Mesendoderm (in vitro differentiated cells): ENCODE measurements at regions not wholly inside any gene's neighbourhood (a gene's known extent, or its start where the extent isn't known, plus 50 kb on each side); places are given as distances from the start of the nearest gene placed in this dataset.

Experiments
- DNase-seq: peaks from one replicate; pipeline ENCODE4 v3.0.0; 2013
- H2AK5ac ChIP-seq: 2 replicates; pipeline ENCODE4 v1.6.1; 2013; ENCODE audit warnings: low read length, inconsistent platforms
- H2BK120ac ChIP-seq: 2 replicates; pipeline ENCODE4 v1.6.1; 2013; ENCODE audit warnings: low read depth, mild to moderate bottlenecking, low read length, moderate library complexity, mixed read lengths
- H2BK15ac ChIP-seq: replicated peaks from 2 replicates; pipeline ENCODE4 v1.6.1; 2013; ENCODE audit warnings: low read depth, mild to moderate bottlenecking, moderate library complexity
- H2BK5ac ChIP-seq: 2 replicates; pipeline ENCODE4 v1.6.1; 2013; ENCODE audit warnings: low read length, inconsistent platforms
- H3K18ac ChIP-seq: 2 replicates; pipeline ENCODE4 v1.6.1; 2013; ENCODE audit warnings: mild to moderate bottlenecking, low read length, mixed read lengths
- H3K23ac ChIP-seq: one replicate; pipeline ENCODE4 v1.6.1; 2013; ENCODE audit warnings: low read length
- H3K27ac ChIP-seq: 2 replicates; pipeline ENCODE4 v1.5.1; 2013; ENCODE audit warnings: low read depth, mild to moderate bottlenecking, inconsistent platforms, low read length, moderate library complexity
- H3K27me3 ChIP-seq: 2 replicates; pipeline ENCODE4 v1.6.1; 2013; ENCODE audit warnings: low read length, control low read depth, mild to moderate bottlenecking, inconsistent platforms; ENCODE audit not compliant: insufficient read depth, poor library complexity
- H3K36me3 ChIP-seq: 2 replicates; pipeline ENCODE4 v1.6.1; 2013; ENCODE audit warnings: low read length, inconsistent platforms; ENCODE audit not compliant: control insufficient read depth, insufficient read depth
- H3K4ac ChIP-seq: one replicate; pipeline ENCODE4 v1.6.1; 2013; ENCODE audit warnings: low read depth, mild to moderate bottlenecking, low read length, moderate library complexity
- H3K4me1 ChIP-seq: 2 replicates; pipeline ENCODE4 v1.6.1; 2013; ENCODE audit warnings: low read depth, low read length, inconsistent platforms; ENCODE audit not compliant: control insufficient read depth
- H3K4me2 ChIP-seq: 2 replicates; pipeline ENCODE4 v1.6.1; 2013; ENCODE audit warnings: low read length
- H3K4me3 ChIP-seq: 2 replicates; pipeline ENCODE4 v1.5.1; 2013; ENCODE audit warnings: mild to moderate bottlenecking, low read length
- H3K56ac ChIP-seq: one replicate; pipeline ENCODE4 v1.6.1; 2013; ENCODE audit warnings: low read length
- H3K79me1 ChIP-seq: 2 replicates; pipeline ENCODE4 v1.6.1; 2013; ENCODE audit warnings: low read length, inconsistent platforms
- H3K79me2 ChIP-seq: 2 replicates; pipeline ENCODE4 v1.6.1; 2013; ENCODE audit warnings: mild to moderate bottlenecking, low read length; ENCODE audit not compliant: control insufficient read depth, insufficient read depth
- H3K9ac ChIP-seq: 2 replicates; pipeline ENCODE4 v1.6.1; 2013; ENCODE audit warnings: low read length, inconsistent platforms
- H4K5ac ChIP-seq: one replicate; pipeline ENCODE4 v1.6.1; 2013; ENCODE audit warnings: low read length
- H4K8ac ChIP-seq: one replicate; pipeline ENCODE4 v1.6.1; 2013; ENCODE audit warnings: low read depth, mild to moderate bottlenecking, control low read depth, low read length, moderate library complexity
- WGBS: extraction: QIAGEN DNeasy Blood & Tissue Kit; methylation state at CpG from one replicate; pipeline ENCODE4 v1.1.7; 2013; ENCODE audit warnings: low lambda C conversion rate, missing lambda C conversion rate; ENCODE audit not compliant: insufficient coverage; ENCODE audit errors: extremely low coverage; 5-methylcytosine and 5-hydroxymethylcytosine counted together

GRCh38 chr1:55412060-55412459, 196.9 kb upstream of the USP24 start:
- Histone ChIP-seq H3K4ac (no peak overlapping the region), H3K79me2 (no peaks in the 10 kb centered on the region), H3K36me3 (no peaks in the 10 kb centered on the region), H4K8ac (no peak overlapping the region), H3K18ac (no peak overlapping the region), H3K23ac (no peak overlapping the region), H2AK5ac (no peak overlapping the region), H3K27ac (no peak overlapping the region), H3K79me1 (no peaks in the 10 kb centered on the region), H4K5ac (no peak overlapping the region), H2BK5ac (no peak overlapping the region), H3K27me3 (no peaks in the 10 kb centered on the region), H3K4me1 (no peaks in the 10 kb centered on the region), H3K4me2 (no peak overlapping the region), H3K9ac (no peak overlapping the region), H2BK15ac (no peak overlapping the region), H3K56ac (no peak overlapping the region), H3K4me3 (no peak overlapping the region), H2BK120ac (no peak overlapping the region)
- WGBS, result no CpG with 5 or more reads among the region's 2 CpGs
- no peak for DNase-seq

- Histone ChIP-seq H4K5ac (no peak overlapping the region), H3K4me1 (no peaks in the 10 kb centered on the region), H2BK15ac (no peak overlapping the region), H4K8ac (no peak overlapping the region), H3K9ac (no peak overlapping the region), H2BK5ac (no peak overlapping the region), H3K4ac (no peak overlapping the region), H2AK5ac (no peak overlapping the region), H3K36me3 (no peaks in the 10 kb centered on the region), H3K4me2 (no peak overlapping the region), H3K4me3 (no peak overlapping the region), H3K79me2 (no peaks in the 10 kb centered on the region), H3K27me3 (no peaks in the 10 kb centered on the region), H3K56ac (no peak overlapping the region), H3K18ac (no peak overlapping the region), H2BK120ac (no peak overlapping the region), H3K79me1 (no peaks in the 10 kb centered on the region), H3K23ac (no peak overlapping the region), H3K27ac (no peak overlapping the region)
- WGBS, result no CpG with 5 or more reads among the region's 2 CpGs
- no peak for DNase-seq
Observed at GRCh38 chr1:55402671-55403464, 187.7 kb upstream of the USP24 start.

- WGBS, result no CpG with 5 or more reads among the region's 3 CpGs
- no peaks in the 10 kb centered on the region for H3K79me2 ChIP-seq
Observed at GRCh38 chr1:55402142-55402541, 187.0 kb upstream of the USP24 start.

GRCh38 chr1:55400508-55400907, 185.3 kb upstream of the USP24 start:
- H2BK5ac ChIP-seq, result no peak overlapping the region
- no peak overlapping the region for H3K23ac ChIP-seq
- DNase-seq, result no peak
- H2AK5ac ChIP-seq, result no peak overlapping the region
- H3K27ac ChIP-seq, result no peak overlapping the region
- no peak overlapping the region for H4K8ac ChIP-seq
- no peak overlapping the region for H3K4me3 ChIP-seq
- H4K5ac ChIP-seq, result no peak overlapping the region
- no peak overlapping the region for H2BK15ac ChIP-seq
- no CpG with 5 or more reads among the region's 8 CpGs for whole genome bisulfite sequencing
- H3K4ac ChIP-seq, result no peak overlapping the region
- no peaks in the 10 kb centered on the region for H3K36me3 ChIP-seq
- H2BK120ac ChIP-seq, result no peak overlapping the region
- no peaks in the 10 kb centered on the region for H3K79me2 ChIP-seq
- no peak overlapping the region for H3K56ac ChIP-seq
- H3K27me3 ChIP-seq, result no peaks in the 10 kb centered on the region
- H3K9ac ChIP-seq, result no peak overlapping the region
- H3K4me1 ChIP-seq, result no peaks in the 10 kb centered on the region
- H3K79me1 ChIP-seq, result no peaks in the 10 kb centered on the region
- no peak overlapping the region for H3K4me2 ChIP-seq
- no peak overlapping the region for H3K18ac ChIP-seq

More at GRCh38 chr1:55402142-55402541, 187.0 kb upstream of the USP24 start:
- no peak overlapping the region for H3K9ac ChIP-seq
- H3K4ac ChIP-seq, result no peak overlapping the region
- H3K79me1 ChIP-seq, result no peaks in the 10 kb centered on the region
- no peak overlapping the region for H3K4me2 ChIP-seq
- no peak overlapping the region for H3K56ac ChIP-seq
- H4K8ac ChIP-seq, result no peak overlapping the region
- no peak overlapping the region for H4K5ac ChIP-seq
- no peaks in the 10 kb centered on the region for H3K36me3 ChIP-seq
- H3K18ac ChIP-seq, result no peak overlapping the region
- H2BK5ac ChIP-seq, result no peak overlapping the region
- no peak overlapping the region for H2AK5ac ChIP-seq
- no peak overlapping the region for H2BK15ac ChIP-seq
- H3K27me3 ChIP-seq, result no peaks in the 10 kb centered on the region
- DNase-seq, result no peak
- no peak overlapping the region for H3K4me3 ChIP-seq
- no peak overlapping the region for H3K23ac ChIP-seq
- no peak overlapping the region for H2BK120ac ChIP-seq
- H3K27ac ChIP-seq, result no peak overlapping the region
- no peaks in the 10 kb centered on the region for H3K4me1 ChIP-seq

- no CpG with 5 or more reads among the region's 5 CpGs for WGBS
- Histone ChIP-seq H3K4me2 (no peak overlapping the region), H3K79me2 (no peaks in the 10 kb centered on the region), H2BK5ac (no peak overlapping the region), H3K27me3 (no peaks in the 10 kb centered on the region), H3K56ac (no peak overlapping the region), H2BK120ac (no peak overlapping the region), H3K18ac (no peak overlapping the region), H2BK15ac (no peak overlapping the region), H3K36me3 (no peaks in the 10 kb centered on the region), H3K27ac (no peak overlapping the region), H3K79me1 (no peaks in the 10 kb centered on the region), H3K23ac (no peak overlapping the region), H3K9ac (no peak overlapping the region), H4K5ac (no peak overlapping the region), H4K8ac (no peak overlapping the region), H3K4me3 (no peak overlapping the region), H3K4me1 (no peaks in the 10 kb centered on the region), H2AK5ac (no peak overlapping the region), H3K4ac (no peak overlapping the region)
- DNase-seq, result no peak
Observed at GRCh38 chr1:55399346-55399745, 184.2 kb upstream of the USP24 start.

GRCh38 chr1:55396381-55396891, 181.3 kb upstream of the USP24 start:
- no peak for DNase-seq
- Histone ChIP-seq H3K9ac (no peak overlapping the region), H3K18ac (no peak overlapping the region), H3K4ac (no peak overlapping the region), H3K36me3 (no peaks in the 10 kb centered on the region), H3K27ac (no peak overlapping the region), H3K23ac (no peak overlapping the region), H2BK15ac (no peak overlapping the region), H3K4me2 (no peak overlapping the region), H3K27me3 (no peaks in the 10 kb centered on the region), H2BK120ac (no peak overlapping the region), H3K4me3 (no peak overlapping the region), H3K79me2 (no peaks in the 10 kb centered on the region), H4K5ac (no peak overlapping the region), H2AK5ac (no peak overlapping the region), H4K8ac (no peak overlapping the region), H3K79me1 (no peaks in the 10 kb centered on the region), H2BK5ac (no peak overlapping the region), H3K4me1 (no peaks in the 10 kb centered on the region), H3K56ac (no peak overlapping the region)
- no CpG with 5 or more reads among the region's 5 CpGs for WGBS
